Hepatocyte (in vitro differentiated cells): ENCODE measurements at regions not wholly inside any gene's neighbourhood (a gene's known extent, or its start where the extent isn't known, plus 50 kb on each side); places are given as distances from the start of the nearest gene placed in this dataset.

ENCODE experiments used
- EZH2 ChIP-seq: fragments of 200-600 bp; sonication (generic); IDR thresholded peaks from 2 replicates; pipeline ENCODE4 v1.6.1; 2016; ENCODE audit warnings: antibody characterized with exemption, mild to moderate bottlenecking, borderline replicate concordance
- EZH2phosphoT487 ChIP-seq: fragments of 200-600 bp; sonication (generic); IDR thresholded peaks from one replicate; pipeline ENCODE4 v1.6.1; 2018; ENCODE audit warnings: antibody characterized with exemption, mild to moderate bottlenecking, low read depth, moderate library complexity; ENCODE audit not compliant: unreplicated experiment, severe bottlenecking
- TF ChIP-seq, protein P1 (sequence below): fragments of 200-600 bp; sonication (generic); IDR thresholded peaks from 2 replicates; pipeline ENCODE4 v1.5.1; 2016; ENCODE audit warnings: antibody characterized with exemption, mild to moderate bottlenecking; ENCODE audit not compliant: poor library complexity

DNA sequence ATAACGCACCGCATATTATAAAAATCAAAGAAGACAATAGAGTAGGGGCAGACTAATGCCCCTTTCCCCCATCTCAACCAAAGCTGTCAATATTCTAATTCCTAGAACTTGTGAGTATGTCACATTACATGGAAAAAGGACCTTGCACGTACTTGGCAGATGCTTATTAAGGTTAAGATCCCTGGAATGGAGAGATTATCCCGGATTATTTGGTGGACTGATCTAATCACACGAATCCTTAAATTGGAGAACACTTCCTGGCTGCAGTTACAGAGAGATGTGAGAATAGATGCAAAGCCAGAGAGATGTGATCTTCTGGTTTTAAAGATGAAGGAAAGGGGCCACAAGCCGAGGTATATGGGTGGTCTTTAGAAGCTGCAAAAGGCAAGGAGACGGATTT lies 548.7 kb downstream of the SPRY1 start:
- TF ChIP-seq, protein P1, sequence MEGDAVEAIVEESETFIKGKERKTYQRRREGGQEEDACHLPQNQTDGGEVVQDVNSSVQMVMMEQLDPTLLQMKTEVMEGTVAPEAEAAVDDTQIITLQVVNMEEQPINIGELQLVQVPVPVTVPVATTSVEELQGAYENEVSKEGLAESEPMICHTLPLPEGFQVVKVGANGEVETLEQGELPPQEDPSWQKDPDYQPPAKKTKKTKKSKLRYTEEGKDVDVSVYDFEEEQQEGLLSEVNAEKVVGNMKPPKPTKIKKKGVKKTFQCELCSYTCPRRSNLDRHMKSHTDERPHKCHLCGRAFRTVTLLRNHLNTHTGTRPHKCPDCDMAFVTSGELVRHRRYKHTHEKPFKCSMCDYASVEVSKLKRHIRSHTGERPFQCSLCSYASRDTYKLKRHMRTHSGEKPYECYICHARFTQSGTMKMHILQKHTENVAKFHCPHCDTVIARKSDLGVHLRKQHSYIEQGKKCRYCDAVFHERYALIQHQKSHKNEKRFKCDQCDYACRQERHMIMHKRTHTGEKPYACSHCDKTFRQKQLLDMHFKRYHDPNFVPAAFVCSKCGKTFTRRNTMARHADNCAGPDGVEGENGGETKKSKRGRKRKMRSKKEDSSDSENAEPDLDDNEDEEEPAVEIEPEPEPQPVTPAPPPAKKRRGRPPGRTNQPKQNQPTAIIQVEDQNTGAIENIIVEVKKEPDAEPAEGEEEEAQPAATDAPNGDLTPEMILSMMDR: no peak
- TF ChIP-seq EZH2: no peak
- TF ChIP-seq EZH2phosphoT487: no peak
